ENCODE measurements at regions not wholly inside any gene's neighbourhood (a gene's known extent, or its start where the extent isn't known, plus 50 kb on each side); places are given as distances from the start of the nearest gene placed in this dataset.

GRCh38 chr20:53760025-53760441 is 166.4 kb upstream of the ZNF217 start:
- Histone ChIP-seq H3K27me3 (ENCODE audit: control insufficient read depth in 4 of 4, insufficient read depth in 4 of 4, low read length in 3 of 4) (no peaks in the 10 kb centered on the region), H3K9me3 (ENCODE audit: control insufficient read depth in 4 of 4, low read length in 3 of 4) (no peaks in the 10 kb centered on the region), H3K4me1 (ENCODE audit: control insufficient read depth in 4 of 4, insufficient read depth in 4 of 4, low read length in 3 of 4) (peaks cover 0 to 10% (median under 1%) of the 10 kb centered on the region in 4 donors), H3K4me3 (ENCODE audit: low read depth in 1 of 3, low read length in 3 of 3) (no peak overlapping the region), H3K9ac (ENCODE audit: low read depth in 1 of 2, low read length in 2 of 2) (no peak overlapping the region), H3K27ac (ENCODE audit: low read depth in 1 of 2, low read length in 2 of 2) (no peak overlapping the region), H3K36me3 (ENCODE audit: control insufficient read depth in 4 of 4, insufficient read depth in 3 of 4, low read depth in 1 of 4, low read length in 3 of 4) (no peaks in the 10 kb centered on the region)
- no peak for TF ChIP-seq CTCF (IDR thresholded peaks at IDR 0.05; ENCODE audit: low read depth, low read length, missing input control)
- no peak for TF ChIP-seq FOXA1 (IDR thresholded peaks at IDR 0.05)
- TF ChIP-seq ATF3 (IDR thresholded peaks at IDR 0.05), result no peak
- TF ChIP-seq RAD21 (IDR thresholded peaks at IDR 0.05), result no peak
- no peak for TF ChIP-seq NR2F2 (IDR thresholded peaks at IDR 0.05)
- TF ChIP-seq JUND (IDR thresholded peaks at IDR 0.05), result no peak
- no peak for TF ChIP-seq HNF4A (conservative IDR thresholded peaks at IDR 0.05)
- no peak for TF ChIP-seq YY1 (IDR thresholded peaks at IDR 0.05)
- TF ChIP-seq TAF1 (conservative IDR thresholded peaks at IDR 0.05), result no peak
- TF ChIP-seq EGR1 (IDR thresholded peaks at IDR 0.05; ENCODE audit: low read depth in 2 of 2), result no peak
- no peak for TF ChIP-seq RXRA (IDR thresholded peaks at IDR 0.05)
- no peak for TF ChIP-seq ZBTB33 (IDR thresholded peaks at IDR 0.05)
- no peak for TF ChIP-seq HNF4G (IDR thresholded peaks at IDR 0.05)
- DNase-seq (ENCODE audit: low spot score), result no peak
- WGBS, result 78% methylated on average over 4 of the region's 4 CpGs

- H3K4me1 ChIP-seq (ENCODE audit: control insufficient read depth in 4 of 4, insufficient read depth in 4 of 4, low read length in 3 of 4), result no peaks in the 10 kb centered on the region
- TF ChIP-seq GABPA (IDR thresholded peaks at IDR 0.05 in 1 of 2, conservative IDR thresholded peaks at IDR 0.05 in 1 of 2) (no peak), FOXA2 (IDR thresholded peaks at IDR 0.05) (no peak), ATF3 (IDR thresholded peaks at IDR 0.05) (no peak), CTCF (IDR thresholded peaks at IDR 0.05; ENCODE audit: low read depth, low read length, missing input control) (no peak), MAX (IDR thresholded peaks at IDR 0.05) (no peak), TAF1 (conservative IDR thresholded peaks at IDR 0.05) (no peak), REST (IDR thresholded peaks at IDR 0.05) (no peak), NR2F2 (IDR thresholded peaks at IDR 0.05) (no peak), ZBTB33 (IDR thresholded peaks at IDR 0.05) (no peak), SP1 (IDR thresholded peaks at IDR 0.05) (no peak), HNF4G (IDR thresholded peaks at IDR 0.05) (no peak), HNF4A (conservative IDR thresholded peaks at IDR 0.05) (no peak), RAD21 (IDR thresholded peaks at IDR 0.05) (no peak), RXRA (IDR thresholded peaks at IDR 0.05) (no peak), YY1 (IDR thresholded peaks at IDR 0.05) (no peak), FOXA1 (IDR thresholded peaks at IDR 0.05) (no peak)
- no peaks in the 10 kb centered on the region for H3K9me3 ChIP-seq (ENCODE audit: control insufficient read depth in 4 of 4, low read length in 3 of 4)
- H3K4me3 ChIP-seq (ENCODE audit: low read depth in 1 of 3, low read length in 3 of 3), result no peak overlapping the region
- no peaks in the 10 kb centered on the region for H3K36me3 ChIP-seq (ENCODE audit: control insufficient read depth in 4 of 4, insufficient read depth in 3 of 4, low read depth in 1 of 4, low read length in 3 of 4)
- 98% methylated on average over 18 of the region's 18 CpGs for WGBS
- H3K27me3 ChIP-seq (ENCODE audit: control insufficient read depth in 4 of 4, insufficient read depth in 4 of 4, low read length in 3 of 4), result no peaks in the 10 kb centered on the region
- H3K9ac ChIP-seq (ENCODE audit: low read depth in 1 of 2, low read length in 2 of 2), result no peak overlapping the region
- H3K27ac ChIP-seq (ENCODE audit: low read depth in 1 of 2, low read length in 2 of 2), result no peak overlapping the region
- DNase-seq (ENCODE audit: low spot score), result no peak
Measured at GRCh38 chr20:53757472-53757913, 163.9 kb upstream of the ZNF217 start.

All from liver (tissue), 8 donors.